HG03432 (cell line): ENCODE measurements at regions not wholly inside any gene's neighbourhood (a gene's known extent, or its start where the extent isn't known, plus 50 kb on each side); places are given as distances from the start of the nearest gene placed in this dataset.

Experiments
- ATAC-seq: cut with Tn5 transposase; IDR thresholded peaks from one replicate; pipeline ENCODE4 v1.9.1; 2021; ENCODE audit warnings: mild to moderate bottlenecking, moderate library complexity; ENCODE audit not compliant: unreplicated experiment

DNA sequence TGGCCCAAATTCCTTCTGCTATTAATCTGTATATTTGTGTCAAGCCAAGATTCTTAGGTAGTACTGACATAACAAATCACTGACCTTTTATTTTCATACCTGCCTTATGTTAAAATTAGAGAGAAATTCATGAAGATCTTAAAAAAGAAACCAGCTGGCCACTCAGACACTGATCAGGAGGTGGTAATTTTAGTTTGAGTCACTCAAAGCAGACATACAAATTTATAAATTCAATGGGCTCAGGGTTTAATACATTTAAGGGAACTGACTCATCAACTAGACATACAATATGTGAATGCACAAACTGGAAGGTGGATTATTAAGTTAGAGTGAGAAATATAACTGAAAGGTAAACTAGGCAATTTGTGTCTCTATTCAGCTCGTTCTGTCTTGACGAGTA, 711.9 kb upstream of the EYS start:
- ATAC-seq = no peak

DNA sequence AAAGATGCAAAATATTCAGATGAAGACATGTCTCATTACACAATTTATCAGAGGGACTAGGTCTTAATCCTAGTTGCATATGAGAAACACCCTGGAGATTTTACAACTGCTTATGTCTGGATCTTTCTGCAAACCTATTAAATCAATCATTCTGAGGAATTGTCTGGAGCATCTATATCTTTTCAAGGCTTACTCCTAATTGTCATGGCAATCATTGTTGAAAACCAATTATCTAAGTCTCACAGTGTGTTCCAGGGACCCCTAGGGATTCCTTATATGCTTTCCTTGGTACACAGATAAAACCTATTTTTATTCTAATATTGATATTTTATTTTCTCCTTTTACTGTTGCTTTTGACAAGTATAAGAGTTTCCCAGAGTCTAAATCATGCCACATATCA, 696.9 kb upstream of the EYS start:
- ATAC-seq = no peak

DNA sequence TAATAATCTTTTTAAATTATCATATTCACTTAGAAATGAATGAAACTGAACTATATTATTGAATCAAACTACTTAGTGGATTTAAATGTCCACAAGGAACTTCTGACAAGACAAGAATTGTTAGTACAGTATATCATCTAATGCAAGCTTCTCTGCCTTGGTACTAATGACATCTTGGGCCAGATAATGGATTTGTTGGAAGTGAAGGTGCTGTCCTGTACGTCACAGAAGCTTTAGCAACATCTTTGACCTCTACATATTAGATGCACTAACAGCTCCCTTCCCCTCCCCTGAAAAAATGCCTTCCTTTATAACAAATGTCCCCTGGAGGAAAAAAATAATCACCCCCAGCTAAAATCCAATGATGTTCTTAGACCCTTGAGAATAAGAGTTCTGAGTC, 695.8 kb upstream of the EYS start:
- no peak for ATAC-seq

DNA sequence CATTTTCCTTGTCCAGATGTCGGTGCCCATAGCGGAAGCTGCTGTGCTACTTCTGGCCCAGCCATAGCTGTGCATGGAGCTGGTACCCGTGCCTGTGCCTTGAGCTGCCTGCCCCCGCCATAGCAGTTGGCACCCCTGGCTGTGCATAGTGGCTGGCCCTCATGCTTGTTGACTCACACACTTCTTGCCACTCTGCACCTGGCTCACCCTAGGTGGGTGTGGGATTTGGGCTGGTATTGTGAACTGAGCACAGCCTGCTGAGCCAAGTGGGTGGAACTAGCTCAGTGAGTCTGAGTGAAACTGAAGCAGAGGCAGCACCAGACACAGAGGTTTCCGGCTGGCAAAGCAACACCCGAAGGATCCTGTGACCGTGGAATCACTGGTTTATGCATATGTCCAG, 689.5 kb upstream of the EYS start:
- ATAC-seq = no peak

DNA sequence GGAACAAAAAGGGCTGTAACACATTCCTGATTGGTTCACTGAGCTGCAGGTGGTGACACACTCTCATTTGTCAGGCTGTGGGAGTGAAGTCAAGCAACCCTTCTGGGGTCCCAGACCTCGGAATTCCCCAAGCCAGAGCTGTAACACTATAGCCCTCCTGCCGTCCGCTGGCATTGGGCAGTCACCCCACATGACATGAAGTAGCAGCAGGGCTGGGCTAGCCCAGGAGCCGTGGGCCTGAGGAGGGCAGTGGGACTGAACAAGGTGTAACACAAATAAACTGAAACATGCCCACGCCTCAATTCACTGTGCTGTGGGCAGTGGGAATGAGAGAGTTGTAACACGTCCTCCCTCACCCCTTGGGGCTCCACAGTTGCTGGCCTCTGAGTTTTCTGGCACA, 689.1 kb upstream of the EYS start:
- ATAC-seq = no peak

DNA sequence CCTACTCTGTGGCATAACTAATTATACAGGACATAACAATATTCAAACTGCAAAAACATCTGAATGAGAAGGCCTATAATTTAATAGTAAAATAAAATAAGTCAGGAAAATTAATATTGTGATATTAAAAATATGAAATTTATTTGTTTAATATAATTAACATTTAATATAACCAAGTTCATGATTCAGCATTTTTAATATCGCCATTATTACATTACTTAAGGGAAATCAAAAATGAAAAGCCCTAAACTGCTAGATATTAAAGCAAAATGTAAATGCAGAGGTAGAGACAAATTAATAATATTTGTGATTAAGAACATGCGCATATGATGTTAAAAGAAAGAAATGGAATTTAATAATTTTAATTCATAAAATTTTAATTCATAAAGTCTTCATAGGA, 683.4 kb upstream of the EYS start:
- ATAC-seq = no peak

DNA sequence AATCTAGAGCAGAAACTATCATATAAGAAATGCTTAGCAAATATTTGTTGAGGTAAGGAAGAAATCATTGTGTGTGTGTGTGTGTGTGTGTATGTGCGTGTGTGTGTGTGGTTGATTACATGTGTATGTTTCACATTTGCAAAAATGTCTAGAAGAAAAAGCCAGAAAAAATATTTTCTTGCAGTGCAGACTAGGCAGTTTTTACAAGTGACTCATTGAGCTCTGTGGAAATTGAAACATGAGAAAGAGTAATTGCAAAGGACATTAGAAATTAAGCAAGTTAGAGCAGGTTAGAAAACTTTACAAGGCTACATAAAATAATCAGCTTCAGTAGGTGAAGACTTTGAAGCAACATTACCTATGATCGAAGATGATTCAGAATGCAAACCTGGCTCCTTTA, 669.0 kb upstream of the EYS start:
- ATAC-seq = no peak

DNA sequence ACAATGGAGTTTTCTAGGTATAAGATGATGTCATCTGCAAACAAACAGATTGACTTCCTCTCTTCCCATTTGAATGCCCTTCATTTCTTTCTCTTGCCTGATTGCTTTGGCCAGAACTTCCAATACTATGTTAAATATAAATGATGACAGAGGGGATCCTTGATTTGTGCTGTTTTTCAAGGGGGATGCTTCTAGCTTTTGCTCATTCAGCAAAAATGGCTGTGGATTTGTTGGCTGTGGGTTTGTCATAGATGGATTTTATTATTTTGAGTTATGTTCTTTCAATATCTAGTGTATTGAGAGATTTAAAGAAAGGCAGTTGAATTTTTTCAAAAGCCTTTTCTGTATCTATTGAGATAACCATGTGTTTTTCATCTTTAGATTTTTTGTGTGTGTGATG, 662.4 kb upstream of the EYS start:
- ATAC-seq = no peak

DNA sequence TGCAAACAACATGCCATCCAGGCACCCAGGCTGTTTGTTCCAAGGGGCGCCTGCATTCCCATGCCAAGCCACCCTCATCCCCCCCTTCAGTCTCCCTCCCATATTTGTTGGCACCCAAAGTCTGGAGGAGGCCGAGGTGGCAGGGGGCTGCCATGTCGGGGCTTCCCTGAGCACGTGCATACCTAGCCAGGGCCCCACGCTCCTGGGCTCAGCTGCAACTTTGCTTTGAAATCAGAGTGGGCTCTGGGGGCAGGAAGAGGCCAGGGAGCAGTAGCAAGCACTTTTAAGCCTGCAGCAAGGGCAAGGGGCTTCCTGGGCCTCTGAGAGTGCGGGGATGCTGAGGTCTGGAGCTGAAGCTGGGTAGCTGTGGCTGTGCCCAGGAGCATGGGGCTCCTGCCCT, 655.9 kb upstream of the EYS start:
- ATAC-seq = no peak

DNA sequence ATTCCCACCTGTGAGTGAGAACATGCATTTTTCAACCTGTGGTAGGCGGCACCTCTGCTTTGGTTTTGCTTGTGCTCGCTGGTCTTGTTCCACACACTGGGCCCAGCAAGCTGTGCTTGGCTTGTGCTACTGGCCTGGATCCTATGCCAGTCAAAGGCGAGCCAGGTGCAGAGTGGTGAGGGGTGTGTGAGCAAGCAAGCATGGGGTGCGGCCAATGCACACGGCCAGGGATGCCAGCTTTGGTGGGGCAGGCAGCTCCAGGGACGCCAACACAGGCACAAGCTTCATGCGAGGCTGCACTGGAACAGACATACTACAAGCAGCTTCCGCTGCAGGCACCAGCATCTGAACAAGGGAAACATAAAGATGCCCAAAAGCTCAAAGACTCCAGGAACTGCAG, 654.9 kb upstream of the EYS start:
- ATAC-seq = no peak

DNA sequence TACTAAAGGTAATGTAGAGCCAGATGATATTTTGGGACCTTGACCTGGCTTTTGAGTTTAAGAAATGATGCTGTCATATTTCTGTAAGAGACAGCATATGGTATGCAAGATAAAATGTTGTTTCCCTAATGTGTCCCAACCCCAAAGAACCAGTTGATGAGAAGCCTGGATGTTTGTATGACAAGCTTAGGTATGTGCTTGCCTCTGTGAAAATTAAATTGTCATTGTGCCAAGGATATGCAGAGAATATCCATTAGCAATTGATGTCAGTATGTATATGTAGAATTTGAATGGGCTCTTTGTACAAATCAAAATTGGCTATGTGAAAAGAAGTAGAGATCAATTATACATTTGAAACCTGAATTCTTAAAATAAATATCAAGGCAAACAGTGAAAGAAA, 650.8 kb upstream of the EYS start:
- ATAC-seq = no peak

DNA sequence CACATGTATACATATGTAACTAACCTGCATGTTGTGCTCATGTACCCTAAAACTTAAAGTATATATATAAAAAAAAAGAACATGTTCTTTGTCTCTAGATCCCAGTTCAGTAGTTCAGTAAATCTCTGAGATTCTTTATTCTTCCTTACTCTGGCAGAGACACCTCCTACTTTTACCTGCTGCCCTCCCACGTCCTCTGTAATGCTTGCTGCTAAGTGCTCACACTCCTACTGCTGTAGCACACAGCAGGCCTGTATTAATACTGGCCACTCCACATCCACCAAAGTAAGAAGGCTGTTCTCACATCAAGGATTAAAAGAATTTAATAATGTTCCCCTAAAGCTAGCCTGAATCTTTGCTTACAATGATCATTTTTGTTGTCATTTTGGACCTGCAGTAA, 648.4 kb upstream of the EYS start:
- no peak for ATAC-seq

DNA sequence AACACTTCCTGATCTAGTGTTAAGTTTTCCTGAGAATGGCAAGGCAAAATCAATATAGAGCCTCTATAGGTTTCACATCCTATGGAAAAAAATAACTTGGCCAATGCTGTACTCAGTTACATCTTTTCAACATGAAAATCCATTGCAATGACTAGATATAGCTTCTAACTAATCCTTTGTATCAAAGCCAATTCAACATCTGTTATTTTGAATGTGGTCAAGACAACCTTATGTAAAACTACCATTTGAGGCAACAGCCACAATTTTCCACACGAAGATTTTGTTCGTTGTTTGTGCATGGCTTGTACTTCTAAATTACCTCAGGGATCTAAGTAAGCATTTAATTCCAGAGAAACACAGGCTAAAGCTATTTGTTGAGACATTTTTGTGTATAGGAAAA, 637.8 kb upstream of the EYS start:
- no peak for ATAC-seq

DNA sequence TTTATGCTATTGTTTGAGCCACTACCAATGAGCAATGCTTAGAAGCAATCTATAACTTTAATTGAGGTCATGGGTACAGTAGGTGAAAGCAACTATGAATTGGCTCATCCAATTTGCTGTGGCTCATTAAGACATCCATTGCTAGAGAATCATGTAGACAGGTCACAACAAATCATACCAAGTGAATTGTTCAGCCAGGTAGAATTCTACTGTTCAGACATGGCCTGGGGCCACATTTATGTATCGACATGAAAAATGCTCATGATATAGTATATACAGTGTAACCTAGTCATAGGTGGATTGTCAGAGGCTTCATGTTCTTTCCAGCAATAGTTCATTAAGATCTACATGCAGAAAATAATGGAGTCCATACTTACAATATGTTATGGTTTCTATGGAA, 633.7 kb upstream of the EYS start:
- ATAC-seq = no peak

DNA sequence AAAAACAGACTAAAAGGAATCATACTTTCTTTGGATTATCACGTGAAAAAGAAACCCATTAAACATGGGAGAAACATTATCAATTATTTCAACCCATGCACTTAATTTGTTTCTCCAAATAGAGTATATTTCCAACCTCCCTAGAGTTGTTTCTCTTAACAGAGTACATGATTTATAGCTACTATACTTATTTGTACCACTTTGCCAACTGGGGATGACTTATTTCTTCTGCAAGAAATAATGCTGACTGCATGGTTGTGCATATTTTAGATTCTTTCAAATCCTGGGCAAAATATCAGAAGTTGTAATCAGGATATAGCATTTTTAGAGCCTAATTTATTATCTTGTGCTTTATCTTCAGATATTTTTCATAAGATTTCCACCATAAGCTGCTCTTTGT, 629.1 kb upstream of the EYS start:
- ATAC-seq = no peak

DNA sequence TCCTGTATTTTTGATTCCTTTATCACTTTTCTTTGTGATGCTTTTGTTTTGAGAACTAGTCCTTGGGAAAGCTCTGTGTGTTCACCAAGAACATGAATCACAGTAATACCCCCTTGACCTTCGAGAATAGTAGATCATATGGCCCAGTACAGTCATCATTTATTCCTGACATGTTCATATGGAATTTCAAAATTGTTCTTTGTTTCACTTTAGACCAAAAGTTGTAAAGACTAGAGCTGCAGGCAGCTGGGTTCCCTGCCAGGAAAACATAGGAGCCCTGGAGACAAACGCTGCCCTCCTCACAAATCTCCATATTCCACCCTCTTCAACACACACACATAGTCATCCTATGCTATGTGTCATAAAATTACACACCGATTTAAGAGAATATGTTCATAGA, 621.2 kb upstream of the EYS start:
- no peak for ATAC-seq

DNA sequence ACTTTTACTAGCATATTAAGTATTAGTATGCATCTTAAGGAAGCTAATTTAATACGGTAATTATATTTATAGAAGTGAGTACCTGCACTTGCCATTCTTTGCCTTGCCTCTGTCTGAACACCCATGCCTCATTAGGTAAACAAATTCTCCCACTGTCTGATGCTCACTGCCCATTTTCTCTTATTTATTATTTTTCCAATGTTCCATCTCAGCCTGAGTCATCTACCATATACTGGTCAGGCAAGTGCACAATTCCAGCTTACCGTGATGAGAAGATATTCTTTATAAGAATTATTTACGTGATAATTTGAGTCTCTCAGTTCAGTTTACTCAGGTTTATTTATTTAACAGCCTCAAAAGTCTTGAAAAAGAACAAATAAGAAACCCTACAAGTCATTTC, 619.2 kb upstream of the EYS start:
- ATAC-seq = no peak

DNA sequence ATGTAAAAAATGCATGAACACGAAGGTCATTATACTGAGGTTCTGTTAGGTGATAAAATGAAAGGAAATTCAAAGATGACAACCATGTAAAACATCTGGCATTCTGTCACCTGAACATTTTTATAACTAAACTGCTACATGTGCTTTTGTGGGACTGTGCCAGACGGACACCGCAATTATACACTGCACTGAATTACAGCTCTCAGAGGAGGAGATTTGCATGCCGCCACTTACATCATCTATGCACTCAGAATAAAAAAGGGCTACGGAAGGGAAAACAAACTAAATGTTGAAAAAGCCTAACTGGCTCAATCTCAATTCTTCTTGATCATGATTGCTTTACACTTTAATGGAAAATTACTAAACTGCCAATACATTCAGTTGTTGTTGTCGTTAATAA, 614.0 kb upstream of the EYS start:
- no peak for ATAC-seq

DNA sequence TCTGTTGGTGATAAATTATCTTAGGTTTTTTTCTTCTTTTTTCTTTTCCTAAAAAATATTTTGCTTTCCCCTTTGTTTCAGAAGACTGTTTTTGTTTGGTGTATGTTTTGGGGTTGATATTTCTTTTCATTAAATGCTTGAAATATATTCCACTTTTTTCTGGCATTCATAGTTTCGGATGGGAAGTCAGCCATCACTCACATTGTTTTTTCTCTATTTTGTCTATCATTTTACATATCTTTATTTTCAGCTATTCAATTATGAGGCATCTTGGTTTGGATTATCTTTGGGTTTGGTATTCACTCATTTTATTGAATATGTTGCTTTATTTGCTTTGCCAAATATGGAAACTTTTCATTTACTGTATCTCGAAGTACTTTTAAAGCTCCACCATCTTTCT, 600.5 kb upstream of the EYS start:
- ATAC-seq = no peak

DNA sequence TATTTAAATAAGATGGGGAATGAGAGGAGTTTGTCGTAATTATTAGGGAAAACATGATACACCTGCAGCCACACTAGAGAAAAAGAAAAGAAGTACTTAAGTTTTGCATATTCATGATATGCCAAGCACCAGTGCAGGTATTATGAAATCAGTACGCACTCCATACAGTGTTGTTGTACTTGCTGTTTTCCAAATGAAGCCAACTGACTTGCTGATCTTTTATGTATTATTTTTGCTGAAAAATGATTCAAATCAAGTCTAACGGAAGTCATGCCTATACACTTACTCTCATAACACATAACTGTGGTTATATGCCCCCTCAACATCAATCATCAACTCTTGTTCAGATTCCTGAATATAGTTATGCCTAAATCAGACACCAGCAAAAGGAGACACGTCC, 584.9 kb upstream of the EYS start:
- ATAC-seq = no peak

DNA sequence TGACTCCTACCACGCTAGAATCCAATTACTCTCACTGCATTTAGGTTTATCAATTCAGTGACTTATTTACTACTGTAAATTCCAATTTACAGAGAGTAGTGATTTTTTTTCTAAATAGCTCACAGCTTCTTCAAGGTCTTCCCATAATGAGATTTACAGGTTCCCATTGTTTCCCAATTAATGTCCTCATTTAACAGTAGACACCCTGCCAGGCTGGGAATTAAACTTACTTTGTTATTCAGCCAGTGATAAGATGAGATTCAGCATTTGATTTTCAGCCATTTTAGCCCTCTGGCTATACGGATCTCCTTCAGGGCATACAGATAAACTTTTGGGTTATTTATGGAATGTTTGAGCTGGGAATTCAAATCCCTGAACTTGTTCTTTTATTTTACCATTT, 582.9 kb upstream of the EYS start:
- no peak for ATAC-seq

DNA sequence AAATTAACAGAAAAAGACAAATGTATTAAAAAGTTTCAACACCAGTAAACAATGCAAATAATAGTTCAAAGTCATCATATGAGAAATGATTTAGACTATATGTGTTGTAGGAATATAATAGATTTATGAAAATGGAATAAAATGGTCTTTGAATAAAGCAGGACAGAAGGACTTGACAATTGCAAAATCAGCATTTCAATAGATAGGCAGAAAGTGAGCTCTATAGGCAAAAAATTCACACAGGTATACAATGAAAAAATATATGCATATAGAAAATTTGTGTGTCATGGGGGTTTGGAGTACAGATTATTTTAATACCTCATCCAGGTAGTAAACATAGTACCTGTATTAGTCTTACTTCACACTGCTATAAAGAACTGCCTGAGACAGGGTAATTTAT, 571.1 kb upstream of the EYS start:
- no peak for ATAC-seq

DNA sequence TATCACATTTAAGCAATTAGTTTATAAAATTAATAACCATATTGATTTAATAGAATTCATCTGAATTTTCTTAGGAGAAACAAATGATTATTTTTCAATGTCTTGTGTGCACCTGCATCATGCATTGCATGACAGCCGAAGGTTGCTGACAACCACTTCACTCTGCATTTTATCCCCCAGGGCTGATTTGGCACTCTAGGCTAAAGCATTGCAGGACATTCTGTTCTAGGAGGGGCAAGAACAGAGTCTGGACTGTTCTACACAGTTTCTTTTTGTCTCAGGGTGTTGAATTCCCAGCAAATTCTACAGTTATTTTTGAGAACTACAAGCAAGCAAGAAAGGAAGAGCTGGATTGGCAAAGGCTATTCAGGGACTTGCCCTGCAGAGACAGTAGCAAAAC, 570.4 kb upstream of the EYS start:
- no peak for ATAC-seq

DNA sequence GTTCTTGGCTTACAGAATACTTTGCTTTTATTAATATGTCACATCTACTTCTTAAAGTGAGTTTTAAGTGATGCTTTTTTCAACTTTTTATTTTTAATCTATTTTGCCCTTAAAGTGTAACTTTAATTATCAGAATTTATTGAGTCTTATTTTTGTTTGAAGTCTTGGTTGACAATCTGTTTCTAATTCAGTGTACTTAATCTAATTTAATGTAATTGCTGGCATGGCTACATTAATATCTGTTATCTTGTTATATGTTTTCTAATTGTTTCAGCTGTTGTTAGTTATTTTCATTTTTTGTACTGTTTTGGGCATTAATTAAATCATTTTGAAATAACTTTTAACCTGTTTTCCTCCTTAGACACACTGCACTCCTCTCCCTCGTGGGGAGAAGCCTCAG, 558.7 kb upstream of the EYS start:
- ATAC-seq = no peak
